ENCODE measurements at regions not wholly inside any gene's neighbourhood (a gene's known extent, or its start where the extent isn't known, plus 50 kb on each side); places are given as distances from the start of the nearest gene placed in this dataset.

DNA sequence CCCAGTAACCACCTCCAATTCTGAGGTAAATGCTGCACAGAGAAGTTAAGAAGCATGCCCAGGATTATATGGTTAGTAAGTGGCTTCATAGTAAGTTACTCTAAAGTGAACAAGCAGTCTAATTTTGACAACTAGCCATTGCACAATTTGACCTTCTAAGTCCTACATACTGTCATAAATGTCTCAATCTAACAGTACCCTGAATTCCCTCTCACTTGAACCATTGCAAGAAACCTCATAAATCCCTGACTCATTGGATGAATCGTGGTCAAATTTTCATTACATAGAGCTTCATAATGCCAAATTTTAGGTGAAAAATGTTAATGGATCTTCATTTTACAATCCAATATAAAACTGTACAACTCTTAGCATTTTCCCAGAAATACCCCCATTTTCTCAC, 217.3 kb upstream of the GRIA4 start:
- no peaks in the 10 kb centered on the region for H3K9me3 ChIP-seq
- no peak for TF ChIP-seq EP300 (IDR thresholded peaks at IDR 0.05)
- no peak for TF ChIP-seq POLR2A (IDR thresholded peaks at IDR 0.05; ENCODE audit: low read depth)
- TF ChIP-seq, protein P1, sequence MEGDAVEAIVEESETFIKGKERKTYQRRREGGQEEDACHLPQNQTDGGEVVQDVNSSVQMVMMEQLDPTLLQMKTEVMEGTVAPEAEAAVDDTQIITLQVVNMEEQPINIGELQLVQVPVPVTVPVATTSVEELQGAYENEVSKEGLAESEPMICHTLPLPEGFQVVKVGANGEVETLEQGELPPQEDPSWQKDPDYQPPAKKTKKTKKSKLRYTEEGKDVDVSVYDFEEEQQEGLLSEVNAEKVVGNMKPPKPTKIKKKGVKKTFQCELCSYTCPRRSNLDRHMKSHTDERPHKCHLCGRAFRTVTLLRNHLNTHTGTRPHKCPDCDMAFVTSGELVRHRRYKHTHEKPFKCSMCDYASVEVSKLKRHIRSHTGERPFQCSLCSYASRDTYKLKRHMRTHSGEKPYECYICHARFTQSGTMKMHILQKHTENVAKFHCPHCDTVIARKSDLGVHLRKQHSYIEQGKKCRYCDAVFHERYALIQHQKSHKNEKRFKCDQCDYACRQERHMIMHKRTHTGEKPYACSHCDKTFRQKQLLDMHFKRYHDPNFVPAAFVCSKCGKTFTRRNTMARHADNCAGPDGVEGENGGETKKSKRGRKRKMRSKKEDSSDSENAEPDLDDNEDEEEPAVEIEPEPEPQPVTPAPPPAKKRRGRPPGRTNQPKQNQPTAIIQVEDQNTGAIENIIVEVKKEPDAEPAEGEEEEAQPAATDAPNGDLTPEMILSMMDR (IDR thresholded peaks at IDR 0.05) = no peak
- no peak for TF ChIP-seq POLR2AphosphoS5 (IDR thresholded peaks at IDR 0.05)
- no peak overlapping the region for H3K4me3 ChIP-seq
- WGBS = 93% methylated on average over 1 of the region's 1 CpG
- peaks cover 0 to 3% (median 0%) of the 10 kb centered on the region in 4 donors for H3K27me3 ChIP-seq
- no peaks in the 10 kb centered on the region for H3K4me1 ChIP-seq
- H3K27ac ChIP-seq (replicated peaks in 1 of 4) = no peak overlapping the region
- no peaks in the 10 kb centered on the region for H3K36me3 ChIP-seq
- intact Hi-C loops (cut with DNase I) = no loop called here
- DNase-seq (ENCODE audit: extremely low spot score) = no peak

DNA sequence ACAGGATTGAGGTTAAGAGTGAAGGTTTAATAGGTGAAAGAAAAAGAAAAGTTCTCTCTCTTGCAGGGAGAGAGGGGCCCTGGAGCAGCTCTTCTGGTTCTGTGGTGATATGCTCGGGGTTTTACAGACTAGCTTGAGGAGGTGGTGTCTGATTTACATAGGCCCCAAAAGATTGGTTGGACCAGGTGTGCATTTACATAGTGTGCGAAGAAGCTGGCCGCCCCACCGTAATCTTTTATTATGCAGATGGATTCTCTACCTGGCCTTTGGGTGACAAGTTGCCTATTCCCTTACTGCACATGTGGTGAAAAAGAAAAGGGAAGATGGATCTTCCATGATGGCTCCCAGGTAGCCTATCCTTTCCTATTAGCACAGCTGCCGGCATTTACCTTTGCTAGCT, 219.9 kb upstream of the GRIA4 start:
- Histone ChIP-seq H3K4me1 (no peaks in the 10 kb centered on the region), H3K27me3 (peaks cover 0 to 3% (median 0%) of the 10 kb centered on the region in 4 donors), H3K27ac (replicated peaks in 1 of 4) (no peak overlapping the region), H3K36me3 (no peaks in the 10 kb centered on the region), H3K9me3 (no peaks in the 10 kb centered on the region), H3K4me3 (no peak overlapping the region)
- WGBS = 95% methylated on average over 5 of the region's 5 CpGs
- intact Hi-C loops (cut with DNase I) = no loop called here
- TF ChIP-seq, protein P1 (IDR thresholded peaks at IDR 0.05) = no peak
- no peak for TF ChIP-seq POLR2A (IDR thresholded peaks at IDR 0.05; ENCODE audit: low read depth)
- DNase-seq (ENCODE audit: extremely low spot score) = no peak

DNA sequence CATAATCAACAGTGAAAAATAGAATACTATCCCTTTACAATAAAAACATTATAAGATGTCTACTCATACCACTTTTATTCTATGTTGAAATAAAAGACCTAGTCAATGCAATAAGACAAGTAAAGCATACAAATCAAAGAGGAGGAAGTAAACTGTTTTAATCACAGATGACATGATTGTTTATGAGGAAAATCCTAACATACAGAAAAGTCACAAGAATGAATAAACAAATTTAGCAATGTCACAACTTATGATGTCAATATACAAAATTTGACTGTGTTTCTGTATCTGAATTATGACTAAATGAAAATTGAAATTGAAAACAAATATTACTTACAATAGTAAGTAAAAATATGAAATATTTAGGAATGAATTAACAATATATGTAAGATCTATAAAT, 221.9 kb upstream of the GRIA4 start:
- no peaks in the 10 kb centered on the region for H3K27me3 ChIP-seq
- no peak for TF ChIP-seq POLR2A (IDR thresholded peaks at IDR 0.05; ENCODE audit: low read depth)
- TF ChIP-seq, protein P1 (IDR thresholded peaks at IDR 0.05) = no peak
- TF ChIP-seq POLR2AphosphoS5 (IDR thresholded peaks at IDR 0.05) = no peak
- TF ChIP-seq EP300 (IDR thresholded peaks at IDR 0.05) = no peak
- no peaks in the 10 kb centered on the region for H3K36me3 ChIP-seq
- intact Hi-C loops (cut with DNase I) = no loop called here
- H3K4me1 ChIP-seq = no peaks in the 10 kb centered on the region
- no peak for DNase-seq (ENCODE audit: extremely low spot score)
- H3K9me3 ChIP-seq = no peaks in the 10 kb centered on the region
- no peak overlapping the region for H3K27ac ChIP-seq (replicated peaks in 1 of 4)
- H3K4me3 ChIP-seq = no peak overlapping the region

DNA sequence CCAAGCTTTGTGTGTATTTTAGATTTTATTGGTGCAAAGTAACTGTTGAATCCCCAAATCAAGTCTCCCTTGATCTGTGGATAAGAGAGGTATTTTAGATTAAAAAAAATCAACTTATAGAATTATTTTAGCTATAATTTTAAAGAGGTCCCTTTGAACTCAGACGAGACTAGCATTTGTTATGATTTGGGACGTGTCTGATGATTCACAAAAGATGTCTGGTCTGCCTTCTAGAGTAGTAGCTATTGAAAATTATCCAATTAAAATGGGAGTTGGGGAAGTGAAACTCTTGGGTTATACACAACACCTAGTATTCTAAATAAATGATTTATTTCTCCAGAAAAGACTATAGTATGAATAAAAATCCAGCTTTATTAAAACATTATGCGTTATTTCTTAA, 227.9 kb upstream of the GRIA4 start:
- no peak for DNase-seq (ENCODE audit: extremely low spot score)
- no peak overlapping the region for H3K27ac ChIP-seq (replicated peaks in 1 of 4)
- TF ChIP-seq POLR2AphosphoS5 (IDR thresholded peaks at IDR 0.05) (no peak), POLR2A (IDR thresholded peaks at IDR 0.05; ENCODE audit: low read depth) (no peak), EP300 (IDR thresholded peaks at IDR 0.05) (no peak)
- TF ChIP-seq, protein P1 (IDR thresholded peaks at IDR 0.05) = no peak
- WGBS = 60% methylated on average over 3 of the region's 3 CpGs
- H3K4me1 ChIP-seq = no peaks in the 10 kb centered on the region
- no peaks in the 10 kb centered on the region for H3K9me3 ChIP-seq
- no peaks in the 10 kb centered on the region for H3K27me3 ChIP-seq
- no peaks in the 10 kb centered on the region for H3K36me3 ChIP-seq
- no peak overlapping the region for H3K4me3 ChIP-seq
- intact Hi-C loops (cut with DNase I) = no loop called here

DNA sequence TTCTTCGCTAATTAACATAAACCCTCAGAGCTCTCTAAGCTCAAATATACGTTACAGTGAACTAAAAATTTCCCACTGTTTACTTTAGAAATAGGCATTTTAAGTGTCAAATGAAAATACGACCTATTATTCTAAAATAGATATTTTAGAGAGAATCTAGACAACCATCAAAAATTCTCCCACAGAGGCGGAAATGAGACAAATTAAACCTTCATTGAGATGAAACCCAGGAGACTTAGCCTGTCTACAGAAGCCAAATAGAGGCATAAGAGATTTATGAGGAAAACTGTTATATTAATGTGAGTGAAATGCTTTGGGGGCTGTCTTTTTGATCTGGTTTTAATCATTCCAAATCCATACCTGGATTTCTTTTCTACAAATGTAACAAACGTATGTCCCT, 232.0 kb upstream of the GRIA4 start:
- H3K4me1 ChIP-seq = no peaks in the 10 kb centered on the region
- no peak overlapping the region for H3K4me3 ChIP-seq
- DNase-seq (ENCODE audit: extremely low spot score) = no peak
- no peak for TF ChIP-seq POLR2A (IDR thresholded peaks at IDR 0.05; ENCODE audit: low read depth)
- H3K9me3 ChIP-seq = peaks cover 0 to 6% (median 0%) of the 10 kb centered on the region in 4 donors
- H3K27ac ChIP-seq (replicated peaks in 1 of 4) = no peak overlapping the region
- WGBS = 73% methylated on average over 5 of the region's 5 CpGs
- H3K27me3 ChIP-seq = no peaks in the 10 kb centered on the region
- no peaks in the 10 kb centered on the region for H3K36me3 ChIP-seq
- intact Hi-C loops (cut with DNase I) = no loop called here

All from esophagus muscularis mucosa (tissue), 4 donors.